ENCODE measurements at regions not wholly inside any gene's neighbourhood (a gene's known extent, or its start where the extent isn't known, plus 50 kb on each side); places are given as distances from the start of the nearest gene placed in this dataset.

- no peak overlapping the region for H3K9ac ChIP-seq
- TF ChIP-seq Cebpa-rat (IDR thresholded peaks at IDR 0.05): no peak
These were observed 780.8 kb upstream of the KLHL29 start for GRCh38 chr2:22604136-22604535.

GRCh38 chr2:22616031-22616430 lies 768.9 kb upstream of the KLHL29 start:
- no peaks in the 10 kb centered on the region for H3K27me3 ChIP-seq
- H3K4me2 ChIP-seq: no peak overlapping the region
- H3K4me1 ChIP-seq: no peaks in the 10 kb centered on the region
- no peaks in the 10 kb centered on the region for H3K9me3 ChIP-seq (replicated peaks in 1 of 11)
- no peaks in the 10 kb centered on the region for H4K20me1 ChIP-seq
- H3K4me3 ChIP-seq: no peak overlapping the region
- no peaks in the 10 kb centered on the region for H3K36me3 ChIP-seq
- TF ChIP-seq Cebpa-rat (IDR thresholded peaks at IDR 0.05): no peak
- no peak overlapping the region for H3K9ac ChIP-seq
- H3K27ac ChIP-seq: no peak overlapping the region

More at GRCh38 chr2:22604136-22604535, 780.8 kb upstream of the KLHL29 start:
- Histone ChIP-seq H3K4me1 (no peaks in the 10 kb centered on the region), H3K9me3 (replicated peaks in 1 of 11) (no peaks in the 10 kb centered on the region), H3K27ac (no peak overlapping the region), H4K20me1 (no peaks in the 10 kb centered on the region), H3K4me3 (no peak overlapping the region), H3K27me3 (no peaks in the 10 kb centered on the region), H3K36me3 (no peaks in the 10 kb centered on the region), H3K4me2 (no peak overlapping the region)

DNA sequence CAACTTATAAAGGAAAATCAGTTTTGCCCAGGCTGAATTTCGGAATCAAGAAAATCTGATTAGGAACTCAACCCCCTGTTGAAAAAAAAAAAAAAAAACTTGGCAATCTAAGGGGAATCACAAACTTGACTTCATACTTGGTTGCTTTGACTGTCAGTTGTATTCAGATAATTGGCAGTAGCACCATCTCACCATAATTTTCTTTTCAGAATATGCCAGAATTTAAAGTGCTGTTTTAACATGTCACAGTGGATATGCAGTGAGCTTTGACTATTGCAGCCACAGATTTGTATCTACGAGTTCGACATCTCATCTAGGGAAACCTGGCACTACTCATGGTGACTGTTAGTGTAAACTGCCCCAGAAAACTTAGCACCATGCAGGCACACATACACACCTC lies 761.4 kb upstream of the KLHL29 start:
- Histone ChIP-seq H3K9me3 (replicated peaks in 1 of 11) (no peaks in the 10 kb centered on the region), H4K20me1 (no peaks in the 10 kb centered on the region), H3K27ac (no peak overlapping the region), H3K36me3 (no peaks in the 10 kb centered on the region), H3K4me1 (no peaks in the 10 kb centered on the region), H3K4me3 (no peak overlapping the region), H3K4me2 (no peak overlapping the region), H3K9ac (no peak overlapping the region), H3K27me3 (no peaks in the 10 kb centered on the region)
- TF ChIP-seq Cebpa-rat (IDR thresholded peaks at IDR 0.05): no peak

- Histone ChIP-seq H3K9me3 (replicated peaks in 1 of 11) (no peaks in the 10 kb centered on the region), H3K27ac (no peak overlapping the region), H3K4me1 (no peaks in the 10 kb centered on the region), H3K4me3 (no peak overlapping the region), H4K20me1 (no peaks in the 10 kb centered on the region), H3K27me3 (no peaks in the 10 kb centered on the region), H3K9ac (no peak overlapping the region), H3K36me3 (no peaks in the 10 kb centered on the region), H3K4me2 (no peak overlapping the region)
- TF ChIP-seq Cebpa-rat (IDR thresholded peaks at IDR 0.05): no peak
These were observed 758.4 kb upstream of the KLHL29 start for GRCh38 chr2:22626621-22627020.

DNA sequence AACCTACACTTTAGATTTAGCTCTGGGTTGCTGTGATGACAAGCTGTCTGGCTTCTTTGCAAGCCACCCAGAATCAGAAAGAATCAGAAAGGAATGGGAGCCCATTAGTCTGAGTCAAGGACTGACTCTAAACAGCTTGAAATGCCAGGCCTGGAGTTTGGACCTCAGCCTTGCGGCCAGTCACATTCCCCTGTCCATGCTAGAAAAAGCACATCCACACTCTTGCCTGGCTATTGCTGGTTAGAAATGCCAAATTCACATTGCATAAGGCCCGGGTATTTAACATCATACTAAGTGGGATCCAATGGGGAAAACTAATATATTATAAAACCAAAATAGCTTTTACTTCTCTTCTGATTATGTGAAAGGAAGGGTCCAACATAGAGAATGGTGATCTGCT lies 756.8 kb upstream of the KLHL29 start:
- no peak overlapping the region for H3K4me3 ChIP-seq
- H3K4me1 ChIP-seq: no peaks in the 10 kb centered on the region
- no peak overlapping the region for H3K4me2 ChIP-seq
- H4K20me1 ChIP-seq: no peaks in the 10 kb centered on the region
- H3K27me3 ChIP-seq: no peaks in the 10 kb centered on the region
- no peak overlapping the region for H3K9ac ChIP-seq
- H3K27ac ChIP-seq: no peak overlapping the region
- no peaks in the 10 kb centered on the region for H3K36me3 ChIP-seq
- TF ChIP-seq Cebpa-rat (IDR thresholded peaks at IDR 0.05): no peak
- no peaks in the 10 kb centered on the region for H3K9me3 ChIP-seq (replicated peaks in 1 of 11)

GRCh38 chr2:22628906-22629305 lies 756.1 kb upstream of the KLHL29 start:
- Histone ChIP-seq H3K27ac (no peak overlapping the region), H3K4me3 (no peak overlapping the region), H3K9me3 (replicated peaks in 1 of 11) (no peaks in the 10 kb centered on the region), H3K36me3 (no peaks in the 10 kb centered on the region), H3K9ac (no peak overlapping the region), H3K27me3 (no peaks in the 10 kb centered on the region), H3K4me1 (no peaks in the 10 kb centered on the region), H4K20me1 (no peaks in the 10 kb centered on the region), H3K4me2 (no peak overlapping the region)
- no peak for TF ChIP-seq Cebpa-rat (IDR thresholded peaks at IDR 0.05)

DNA sequence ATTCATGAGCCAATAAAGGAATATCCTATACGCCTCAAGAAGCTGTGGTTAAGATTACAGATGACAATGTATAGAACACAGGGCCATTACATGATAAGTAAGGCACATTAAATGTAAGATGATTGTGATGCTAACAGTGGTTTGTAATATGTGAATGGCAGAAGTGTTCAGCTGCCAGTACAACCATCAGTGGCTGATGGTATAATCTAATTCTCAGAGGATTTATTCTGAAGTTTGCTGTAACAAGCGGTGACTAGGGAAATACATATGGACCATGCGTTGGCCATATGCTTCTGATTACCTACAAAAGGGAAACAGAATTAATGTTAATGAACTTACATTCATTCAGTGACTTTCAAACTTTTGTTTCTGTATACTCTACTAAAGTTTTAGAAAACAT lies 750.8 kb upstream of the KLHL29 start:
- H3K4me2 ChIP-seq: no peak overlapping the region
- H3K4me1 ChIP-seq: no peaks in the 10 kb centered on the region
- no peaks in the 10 kb centered on the region for H3K36me3 ChIP-seq
- H3K27ac ChIP-seq: no peak overlapping the region
- no peaks in the 10 kb centered on the region for H3K27me3 ChIP-seq
- no peaks in the 10 kb centered on the region for H3K9me3 ChIP-seq (replicated peaks in 1 of 11)
- H3K9ac ChIP-seq: no peak overlapping the region
- no peaks in the 10 kb centered on the region for H4K20me1 ChIP-seq
- H3K4me3 ChIP-seq: no peak overlapping the region
- TF ChIP-seq Cebpa-rat (IDR thresholded peaks at IDR 0.05): no peak

DNA sequence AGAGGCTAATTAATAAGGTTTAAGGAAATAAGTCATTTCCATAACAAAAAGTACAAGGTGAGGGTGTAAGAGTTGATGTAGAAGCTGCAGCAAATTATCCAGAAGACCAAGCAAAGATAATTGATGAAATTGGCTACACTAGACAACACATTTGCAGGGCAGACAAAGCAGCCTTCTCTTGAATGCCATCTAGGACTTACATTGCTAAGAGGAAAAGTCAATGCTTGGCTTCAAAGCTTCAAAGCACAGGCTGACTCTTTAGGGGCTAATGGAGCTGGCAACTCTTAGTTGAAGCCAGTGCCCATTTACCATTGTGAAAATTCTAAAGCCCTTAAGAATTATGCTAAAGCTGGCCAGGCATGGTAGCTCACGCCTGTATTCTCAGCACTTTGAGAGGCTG lies 728.6 kb upstream of the KLHL29 start:
- Histone ChIP-seq H3K9me3 (replicated peaks in 1 of 11) (peaks cover 0 to 13% (median 5%) of the 10 kb centered on the region in 11 experiments; a peak in 7 of 22 replicates), H3K36me3 (no peaks in the 10 kb centered on the region), H4K20me1 (no peaks in the 10 kb centered on the region), H3K4me2 (no peak overlapping the region), H3K9ac (no peak overlapping the region), H3K27me3 (no peaks in the 10 kb centered on the region), H3K4me3 (no peak overlapping the region), H3K27ac (no peak overlapping the region), H3K4me1 (no peaks in the 10 kb centered on the region)
- TF ChIP-seq Cebpa-rat (IDR thresholded peaks at IDR 0.05): no peak

- Histone ChIP-seq H3K4me1 (no peaks in the 10 kb centered on the region; a peak in 1 of 20 replicates), H3K4me3 (no peak overlapping the region), H3K36me3 (no peaks in the 10 kb centered on the region), H3K27me3 (no peaks in the 10 kb centered on the region), H3K27ac (no peak overlapping the region), H3K4me2 (0 out of 22 replicates have a peak overlapping the region, but pooled peaks of 2 of the 11 experiments have one; percentile 2 to 11), H4K20me1 (no peaks in the 10 kb centered on the region), H3K9ac (no peak overlapping the region), H3K9me3 (replicated peaks in 1 of 11) (no peaks in the 10 kb centered on the region)
- no peak for TF ChIP-seq Cebpa-rat (IDR thresholded peaks at IDR 0.05)
These were observed 711.5 kb upstream of the KLHL29 start for GRCh38 chr2:22673529-22673928.

DNA sequence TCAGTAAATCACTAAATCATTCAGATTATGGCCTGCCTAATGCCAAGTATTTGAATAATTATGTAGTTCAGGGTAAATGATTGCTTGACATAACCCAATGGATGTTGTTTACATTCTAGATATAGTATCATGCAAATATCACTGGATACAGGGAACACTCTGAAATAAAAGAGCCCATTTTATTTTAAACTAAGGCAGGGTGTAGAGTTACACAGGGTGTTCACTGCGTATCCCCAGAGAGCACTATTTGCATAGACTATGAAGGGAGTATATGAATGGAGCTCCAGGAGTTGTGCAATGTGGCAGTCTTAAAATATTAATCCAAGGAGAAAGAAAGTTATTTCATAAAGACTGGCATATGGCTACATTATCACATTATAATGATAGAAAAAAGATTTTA lies 701.1 kb upstream of the KLHL29 start:
- Histone ChIP-seq H3K4me3 (no peak overlapping the region), H3K27me3 (no peaks in the 10 kb centered on the region), H3K4me1 (no peaks in the 10 kb centered on the region), H4K20me1 (no peaks in the 10 kb centered on the region), H3K9me3 (replicated peaks in 1 of 11) (peaks cover 0 to 6% (median 0%) of the 10 kb centered on the region in 11 experiments; a peak in 1 of 22 replicates), H3K27ac (no peak overlapping the region), H3K36me3 (no peaks in the 10 kb centered on the region), H3K9ac (no peak overlapping the region), H3K4me2 (no peak overlapping the region)
- TF ChIP-seq Cebpa-rat (IDR thresholded peaks at IDR 0.05): no peak
